GM19025 (cell line): ENCODE measurements at regions not wholly inside any gene's neighbourhood (a gene's known extent, or its start where the extent isn't known, plus 50 kb on each side); places are given as distances from the start of the nearest gene placed in this dataset.

Experiments used
- ATAC-seq: cut with Tn5 transposase; IDR thresholded peaks from one replicate; pipeline ENCODE4 v1.9.1; 2021; ENCODE audit warnings: mild to moderate bottlenecking, low read depth, moderate library complexity; ENCODE audit not compliant: unreplicated experiment

GRCh38 chr6:137357263-137357947 is 136.8 kb downstream of the OLIG3 start:
- no peak for ATAC-seq

- ATAC-seq, result no peak
These were observed 134.7 kb upstream of the IFNGR1 start for GRCh38 chr6:137353842-137354397.

GRCh38 chr6:137353346-137353745 is 134.2 kb upstream of the IFNGR1 start:
- no peak for ATAC-seq

GRCh38 chr6:137352859-137353258 is 133.7 kb upstream of the IFNGR1 start:
- no peak for ATAC-seq

GRCh38 chr6:137351890-137352289 is 132.7 kb upstream of the IFNGR1 start:
- ATAC-seq, result no peak

GRCh38 chr6:137350857-137351256 is 131.7 kb upstream of the IFNGR1 start:
- no peak for ATAC-seq

GRCh38 chr6:137349856-137350830 is 131.0 kb upstream of the IFNGR1 start:
- ATAC-seq, result no peak

- no peak for ATAC-seq
These were observed 129.6 kb upstream of the IFNGR1 start for GRCh38 chr6:137348777-137349176.

- no peak for ATAC-seq
These were observed 124.1 kb upstream of the IFNGR1 start for GRCh38 chr6:137343241-137343640.

GRCh38 chr6:137342607-137343190 is 123.5 kb upstream of the IFNGR1 start:
- ATAC-seq, result no peak

GRCh38 chr6:137341681-137342195 is 122.6 kb upstream of the IFNGR1 start:
- ATAC-seq, result no peak

- no peak for ATAC-seq
These were observed 120.9 kb upstream of the IFNGR1 start for GRCh38 chr6:137339929-137340559.

GRCh38 chr6:137334884-137335283 is 115.7 kb upstream of the IFNGR1 start:
- no peak for ATAC-seq

- no peak for ATAC-seq
These were observed 114.9 kb upstream of the IFNGR1 start for GRCh38 chr6:137334094-137334493.

GRCh38 chr6:137332637-137333280 is 113.6 kb upstream of the IFNGR1 start:
- ATAC-seq, result no peak

GRCh38 chr6:137323860-137324259 is 104.7 kb upstream of the IFNGR1 start:
- no peak for ATAC-seq

GRCh38 chr6:137320271-137320670 is 101.1 kb upstream of the IFNGR1 start:
- ATAC-seq, result no peak

- ATAC-seq, result no peak
These were observed 97.4 kb upstream of the IFNGR1 start for GRCh38 chr6:137316626-137317025.

- no peak for ATAC-seq
These were observed 95.9 kb upstream of the IFNGR1 start for GRCh38 chr6:137315081-137315480.
